B cell (primary cell): ENCODE measurements at regions not wholly inside any gene's neighbourhood (a gene's known extent, or its start where the extent isn't known, plus 50 kb on each side); places are given as distances from the start of the nearest gene placed in this dataset.

Experiments
- ATAC-seq: fragments of 200-7000 bp; cut with Tn5 transposase; one replicate; pipeline ENCODE4 v1.10.0; 2021; ENCODE audit warnings: low read depth, mild to moderate bottlenecking, moderate number of reproducible peaks, moderate library complexity
- CTCF ChIA-PET: fragments of 350-600 bp; sonication (Branson Sonifier 250); formaldehyde crosslinking; loops from one replicate; lab custom pipeline; 2021; ENCODE audit warnings: antibody characterized with exemption, inconsistent platforms; lab: Charles Lee
- POLR2A ChIA-PET: fragments of 350-600 bp; sonication (Branson Sonifier 250); formaldehyde crosslinking; loops from one replicate; lab custom pipeline; 2021; ENCODE audit warnings: antibody characterized with exemption; lab: Charles Lee
- DNase-seq: peaks from one replicate; pipeline ENCODE4 v3.0.0; 2013
- H2AFZ ChIP-seq: 2 replicates; pipeline ENCODE4 v1.6.1; 2012; ENCODE audit warnings: mild to moderate bottlenecking, low read depth, low read length; ENCODE audit not compliant: insufficient read depth, poor library complexity, severe bottlenecking
- H3K27ac ChIP-seq, 2 donors: 1 replicate in 1 of 2; 2 replicates in 1 of 2; pipeline ENCODE4 v1.5.1; 2012 to 2013; ENCODE audit warnings: low read length in 2 of 2, mild to moderate bottlenecking in 2 of 2, moderate library complexity in 1 of 2
- H3K27me3 ChIP-seq, 4 experiments: fragments of 200-600 bp in 1 of 4; sonication (generic) in 1 of 4; replicated peaks in 1 of 4; 1 replicate in 2 of 4; 2 replicates in 2 of 4; pipeline versions ENCODE4 v1.6.1 to v1.7.0; 2013 to 2016; ENCODE audit warnings: low read length in 3 of 4, mild to moderate bottlenecking in 2 of 4, mixed read lengths in 1 of 4, moderate library complexity in 1 of 4; ENCODE audit not compliant: insufficient read depth in 4 of 4, control insufficient read depth in 3 of 4; ENCODE audit errors: control extremely low read depth in 1 of 4
- H3K36me3 ChIP-seq, 2 experiments: replicated peaks in 1 of 2; 1 replicate in 1 of 2; 2 replicates in 1 of 2; pipeline versions ENCODE4 v1.6.1 to v1.7.1; 2013; ENCODE audit warnings: low read length in 1 of 2; ENCODE audit not compliant: insufficient read depth in 2 of 2, control insufficient read depth in 1 of 2; ENCODE audit errors: control extremely low read depth in 1 of 2, extremely low read depth in 1 of 2
- H3K4me1 ChIP-seq, 2 donors: fragments of 200-600 bp in 1 of 2; sonication (generic) in 1 of 2; 1 replicate in 1 of 2; 2 replicates in 1 of 2; pipeline versions ENCODE4 v1.5.1 to v1.6.1; 2013 to 2017; ENCODE audit warnings: low read length in 2 of 2; ENCODE audit not compliant: control insufficient read depth in 2 of 2, insufficient read depth in 2 of 2
- H3K4me2 ChIP-seq: replicated peaks from 2 replicates; pipeline ENCODE3; 2012; ENCODE audit warnings: mild to moderate bottlenecking, low read depth, low read length; ENCODE audit not compliant: poor library complexity, severe bottlenecking
- H3K4me3 ChIP-seq, 5 experiments: fragments of 200-600 bp in 1 of 5; sonication (generic) in 1 of 5; 1 replicate in 3 of 5; 2 replicates in 2 of 5; pipeline versions ENCODE4 v1.5.1 to v1.7.0; 2011 to 2016; ENCODE audit warnings: low read length in 4 of 5, mild to moderate bottlenecking in 4 of 5, low read depth in 2 of 5, control low read depth in 1 of 5, moderate library complexity in 1 of 5; ENCODE audit not compliant: insufficient read depth in 1 of 5; ENCODE audit errors: control extremely low read depth in 1 of 5, extremely low read depth in 1 of 5
- H3K79me2 ChIP-seq: fragments of 200-600 bp; sonication (generic); one replicate; pipeline ENCODE4 v1.6.0; 2016; ENCODE audit warnings: low read length; ENCODE audit not compliant: control insufficient read depth, insufficient read depth
- H3K9ac ChIP-seq: fragments of 200-600 bp; sonication (generic); 2 replicates; pipeline ENCODE4 v1.6.1; 2017; ENCODE audit warnings: mild to moderate bottlenecking, low read length, moderate library complexity
- H3K9me3 ChIP-seq, 3 donors: one replicate each; pipeline versions ENCODE4 v1.6.1 to v1.7.1; 2013; ENCODE audit warnings: low read length in 2 of 3; ENCODE audit not compliant: control insufficient read depth in 2 of 3, insufficient read depth in 1 of 3; ENCODE audit errors: control extremely low read depth in 1 of 3
- H4K20me1 ChIP-seq: 2 replicates; pipeline ENCODE4 v1.6.0; 2012; ENCODE audit warnings: mild to moderate bottlenecking, low read length; ENCODE audit not compliant: insufficient read depth, control insufficient read depth, poor library complexity, severe bottlenecking
- H3K27ac Mint-ChIP-seq: one replicate; pipeline ENCODE4 v1.8.0; 2021; ENCODE audit warnings: mixed read lengths
- H3K27me3 Mint-ChIP-seq: one replicate; pipeline ENCODE4 v1.8.0; 2021; ENCODE audit warnings: mixed read lengths
- H3K4me1 Mint-ChIP-seq: one replicate; pipeline ENCODE4 v1.8.0; 2021; ENCODE audit warnings: mixed read lengths
- H3K4me3 Mint-ChIP-seq: one replicate; pipeline ENCODE4 v1.8.0; 2021; ENCODE audit warnings: mixed read lengths
- H3K9me3 Mint-ChIP-seq: one replicate; pipeline ENCODE4 v1.8.0; 2022; ENCODE audit warnings: mixed read lengths; ENCODE audit not compliant: insufficient read depth
- CTCF ChIP-seq: fragments of 200-600 bp; IDR thresholded peaks from one replicate; pipeline ENCODE4 v1.8.0; 2022; ENCODE audit warnings: antibody characterized with exemption, mild to moderate bottlenecking
- EZH2 ChIP-seq: IDR thresholded peaks from 2 replicates; pipeline ENCODE4 v1.6.1; 2012; ENCODE audit warnings: borderline replicate concordance, low read depth, mild to moderate bottlenecking, moderate library complexity, low read length; ENCODE audit not compliant: insufficient read depth, poor library complexity, severe bottlenecking
- WGBS: methylation state at CpG from one replicate; pipeline ENCODE4 v1.1.5; 2013; ENCODE audit warnings: missing lambda C conversion rate; ENCODE audit not compliant: insufficient coverage; 5-methylcytosine and 5-hydroxymethylcytosine counted together
- intact Hi-C: fragments of 100-400 bp; cut with micrococcal nuclease; formaldehyde crosslinking; loops from one replicate; pipeline ENCODE4 v1.10.0; 2022

GRCh38 chr2:219739066-219739465, 111.6 kb downstream of the SLC4A3 start:
- peaks cover 12% of the 10 kb centered on the region for H3K27me3 Mint-ChIP-seq
- no peak for ATAC-seq
- intact Hi-C loops, result no loop called here

GRCh38 chr2:219739866-219740440, 112.5 kb downstream of the SLC4A3 start:
- ChIA-PET POLR2A (no interaction called here), CTCF (no interaction called here)
- Histone ChIP-seq H4K20me1 (no peaks in the 10 kb centered on the region), H3K27ac (no peak overlapping the region), H3K4me2 (no peak overlapping the region), H3K9ac (no peak overlapping the region), H3K27me3 (peaks cover 0 to 4% (median under 1%) of the 10 kb centered on the region in 4 experiments), H2AFZ (no peak overlapping the region), H3K4me3 (no peak overlapping the region), H3K79me2 (no peaks in the 10 kb centered on the region), H3K4me1 (no peaks in the 10 kb centered on the region), H3K36me3 (no peaks in the 10 kb centered on the region), H3K9me3 (no peaks in the 10 kb centered on the region)
- no peak for ATAC-seq
- intact Hi-C loops, result no loop called here
- DNase-seq, result no peak
- no peak overlapping the region for H3K27ac Mint-ChIP-seq
- WGBS, result 92% methylated on average over 10 of the region's 13 CpGs
- H3K27me3 Mint-ChIP-seq, result peaks cover 10% of the 10 kb centered on the region
- TF ChIP-seq CTCF (no peak), EZH2 (no peak)
- no peak overlapping the region for H3K4me3 Mint-ChIP-seq
- H3K9me3 Mint-ChIP-seq, result no peaks in the 10 kb centered on the region
- H3K4me1 Mint-ChIP-seq, result no peaks in the 10 kb centered on the region

More at GRCh38 chr2:219739066-219739465, 111.6 kb downstream of the SLC4A3 start:
- H3K4me2 ChIP-seq, result no peak overlapping the region
- H3K36me3 ChIP-seq, result no peaks in the 10 kb centered on the region
- no peaks in the 10 kb centered on the region for H4K20me1 ChIP-seq
- H3K79me2 ChIP-seq, result no peaks in the 10 kb centered on the region
- H3K9me3 ChIP-seq, result no peaks in the 10 kb centered on the region
- no peak overlapping the region for H3K27ac ChIP-seq
- no peak overlapping the region for H3K4me3 ChIP-seq
- POLR2A ChIA-PET, result no interaction called here
- Mint-ChIP-seq H3K9me3 (no peaks in the 10 kb centered on the region), H3K27ac (no peak overlapping the region), H3K4me3 (no peak overlapping the region), H3K4me1 (no peaks in the 10 kb centered on the region)
- DNase-seq, result no peak
- 18% methylated on average over 1 of the region's 4 CpGs for WGBS
- H3K4me1 ChIP-seq, result no peaks in the 10 kb centered on the region
- no peak overlapping the region for H2AFZ ChIP-seq
- H3K27me3 ChIP-seq, result peaks cover 0 to 4% (median under 1%) of the 10 kb centered on the region in 4 experiments
- TF ChIP-seq CTCF (no peak), EZH2 (no peak)
- CTCF ChIA-PET, result no interaction called here
- H3K9ac ChIP-seq, result no peak overlapping the region
